Pancreas (tissue), 10 donors: ENCODE measurements at regions not wholly inside any gene's neighbourhood (a gene's known extent, or its start where the extent isn't known, plus 50 kb on each side); places are given as distances from the start of the nearest gene placed in this dataset.

Experiments
- ATAC-seq, 4 donors: fragments of 200-7000 bp; cut with Tn5 transposase; one replicate each; pipeline versions ENCODE4 v1.8.0 to v1.9.1; 2020; ENCODE audit warnings: mild to moderate bottlenecking in 4 of 4, moderate library complexity in 4 of 4
- DNase-seq, 6 donors: peaks; one replicate each; pipeline ENCODE4 v3.0.0-alpha.2; 2020
- FAIRE-seq: peaks from 2 replicates; lab custom pipeline; 2012; peaks lifted over from hg19 to GRCh38; lab: Jason Lieb, UNC
- H3K27ac ChIP-seq, 4 donors: fragments of 200-600 bp; sonication (generic); 1 replicate in 3 of 4; 2 replicates in 1 of 4; pipeline versions ENCODE4 v1.5.0 to v1.8.0; 2020
- H3K27me3 ChIP-seq, 4 donors: fragments of 200-600 bp; one replicate each; pipeline ENCODE4 v1.8.0; 2021
- H3K36me3 ChIP-seq, 3 donors: fragments of 200-600 bp; sonication (generic) in 1 of 3; one replicate each; pipeline versions ENCODE4 v1.5.0 to v1.8.0; 2020 to 2021
- H3K4me1 ChIP-seq, 3 donors: fragments of 200-600 bp; one replicate each; pipeline ENCODE4 v1.8.0; 2021
- H3K4me3 ChIP-seq, 4 donors: fragments of 200-600 bp; sonication (generic) in 2 of 4; one replicate each; pipeline versions ENCODE4 v1.5.0 to v1.8.0; 2020 to 2021
- H3K9me3 ChIP-seq, 4 donors: fragments of 200-600 bp; one replicate each; pipeline ENCODE4 v1.8.0; 2021
- WGBS, 2 donors: extraction: QIAGEN DNeasy Blood & Tissue Kit; methylation state at CpG; one replicate each; pipeline ENCODE4 v1.1.7; 2013; 5-methylcytosine and 5-hydroxymethylcytosine counted together
- intact Hi-C, 3 donors: fragments of 100-400 bp; cut with DNase I; formaldehyde crosslinking; loops; one replicate each; pipeline versions ENCODE4 v1.11.1 to v1.14.2; 2022
- TF ChIP-seq, protein P1 (sequence below), 4 donors: fragments of 200-600 bp; sonication (generic) in 3 of 4; IDR thresholded peaks; one replicate each; pipeline versions ENCODE4 v1.5.0 to v1.8.0; 2021; ENCODE audit warnings: antibody characterized with exemption in 4 of 4
- donor health status: healthy with polysubstance abuse.
- donor health status: DM: no; HTN: no; CAD: no; lungs with moderate emphysema.
- donor health status: DM: no; HTN: no; CAD: no.
- donor health status: control.
- donor health status: control.
- donor health status: Bipolar disorder and iron deficiency.
- donor health status: DM: yes; HTN: yes; CAD: no.
- donor health status: DM: no; HTN: no; CAD: no.
- donor health status: DM: no; HTN: no; CAD: no.
- donor health status: DM: yes; HTN: yes; CAD: no.

DNA sequence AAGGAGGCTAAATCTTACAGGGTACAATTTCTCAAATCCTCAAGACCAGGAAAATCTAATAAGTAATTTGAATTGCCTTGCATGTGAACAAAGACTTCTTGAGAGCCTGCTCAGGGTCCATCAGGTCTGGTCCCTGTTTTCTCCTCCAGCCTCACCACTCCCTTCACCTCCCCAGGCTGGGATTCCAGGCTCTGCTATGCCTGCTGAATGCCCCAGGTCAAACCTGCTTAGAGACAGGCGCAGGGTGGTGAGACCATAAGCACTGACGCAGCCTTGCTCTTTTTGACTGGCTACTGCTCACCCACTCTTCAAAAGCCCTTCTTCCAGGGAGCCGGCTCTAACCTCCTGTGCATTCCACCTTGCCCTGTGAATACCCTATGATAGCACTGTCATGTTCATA lies 356.4 kb upstream of the ACVR2A start:
- FAIRE-seq (no peak), ATAC-seq (no peak), DNase-seq (no peak)
- TF ChIP-seq, protein P1, sequence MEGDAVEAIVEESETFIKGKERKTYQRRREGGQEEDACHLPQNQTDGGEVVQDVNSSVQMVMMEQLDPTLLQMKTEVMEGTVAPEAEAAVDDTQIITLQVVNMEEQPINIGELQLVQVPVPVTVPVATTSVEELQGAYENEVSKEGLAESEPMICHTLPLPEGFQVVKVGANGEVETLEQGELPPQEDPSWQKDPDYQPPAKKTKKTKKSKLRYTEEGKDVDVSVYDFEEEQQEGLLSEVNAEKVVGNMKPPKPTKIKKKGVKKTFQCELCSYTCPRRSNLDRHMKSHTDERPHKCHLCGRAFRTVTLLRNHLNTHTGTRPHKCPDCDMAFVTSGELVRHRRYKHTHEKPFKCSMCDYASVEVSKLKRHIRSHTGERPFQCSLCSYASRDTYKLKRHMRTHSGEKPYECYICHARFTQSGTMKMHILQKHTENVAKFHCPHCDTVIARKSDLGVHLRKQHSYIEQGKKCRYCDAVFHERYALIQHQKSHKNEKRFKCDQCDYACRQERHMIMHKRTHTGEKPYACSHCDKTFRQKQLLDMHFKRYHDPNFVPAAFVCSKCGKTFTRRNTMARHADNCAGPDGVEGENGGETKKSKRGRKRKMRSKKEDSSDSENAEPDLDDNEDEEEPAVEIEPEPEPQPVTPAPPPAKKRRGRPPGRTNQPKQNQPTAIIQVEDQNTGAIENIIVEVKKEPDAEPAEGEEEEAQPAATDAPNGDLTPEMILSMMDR (IDR thresholded peaks at IDR 0.05), result no peak
- H3K4me1 ChIP-seq, result no peaks in the 10 kb centered on the region
- H3K4me3 ChIP-seq, result no peak overlapping the region
- no peak overlapping the region for H3K27ac ChIP-seq
- H3K9me3 ChIP-seq, result no peaks in the 10 kb centered on the region
- WGBS, 2 donors, result 96 to 100% methylated on average over 3 of the region's 3 CpGs
- intact Hi-C loops, result no loop called here
- no peaks in the 10 kb centered on the region for H3K36me3 ChIP-seq
- H3K27me3 ChIP-seq, result no peaks in the 10 kb centered on the region

DNA sequence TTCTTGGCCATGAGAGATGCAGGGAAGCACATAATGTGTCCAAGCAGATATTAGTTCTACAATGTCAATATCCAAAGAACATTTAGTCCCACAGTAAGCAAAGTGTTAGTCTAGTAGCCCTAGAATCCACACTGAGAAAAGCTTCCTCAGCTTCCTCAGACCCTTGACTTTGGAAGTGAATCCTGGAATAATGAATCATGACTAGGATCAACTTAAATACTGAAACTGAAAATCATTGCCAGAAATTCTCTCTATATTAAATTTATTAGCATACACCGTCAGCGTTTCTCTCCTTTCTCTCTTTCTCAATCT lies 356.9 kb upstream of the ACVR2A start:
- Histone ChIP-seq H3K27ac (no peak overlapping the region), H3K4me3 (no peak overlapping the region), H3K9me3 (no peaks in the 10 kb centered on the region), H3K36me3 (no peaks in the 10 kb centered on the region), H3K27me3 (no peaks in the 10 kb centered on the region), H3K4me1 (no peaks in the 10 kb centered on the region)
- FAIRE-seq, result no peak
- TF ChIP-seq, protein P1 (IDR thresholded peaks at IDR 0.05), result no peak
- intact Hi-C loops, result no loop called here
- no peak for ATAC-seq
- DNase-seq, result no peak
- WGBS, 2 donors, result 88 to 96% methylated on average over 2 of the region's 2 CpGs

DNA sequence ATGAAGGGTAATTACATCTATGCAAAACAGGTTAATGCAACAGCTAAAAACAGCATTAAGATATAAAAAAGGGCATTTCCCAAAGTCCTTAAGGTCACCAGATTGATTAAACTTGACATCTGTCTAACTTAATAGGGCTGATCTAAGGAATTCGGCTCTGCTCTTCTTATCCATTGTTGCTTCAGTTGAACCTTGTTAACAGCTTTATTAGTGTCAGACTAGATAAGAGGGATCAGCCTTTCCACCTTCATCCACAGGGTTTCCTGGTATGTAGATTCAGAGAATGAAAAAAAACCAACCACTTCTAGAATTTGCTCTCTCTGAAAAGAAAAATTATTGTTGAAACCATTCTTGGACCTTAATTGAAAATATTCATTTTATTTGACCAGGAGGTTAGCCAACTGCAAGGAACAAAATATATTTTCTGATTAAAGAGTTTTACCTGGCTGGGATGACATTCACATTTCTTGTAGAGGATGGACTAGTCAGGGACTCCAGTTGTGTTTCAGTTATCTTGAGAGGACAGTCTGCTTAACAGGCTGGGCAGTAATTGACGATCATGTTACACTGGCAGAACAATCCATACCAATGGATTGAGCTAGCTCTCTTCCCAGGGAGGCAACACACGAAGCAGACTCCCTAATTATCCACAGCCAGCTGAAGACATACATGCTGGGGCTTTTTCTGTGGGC lies 357.4 kb upstream of the ACVR2A start:
- WGBS, 2 donors, result 61 to 65% methylated on average over 3 of the region's 3 CpGs
- FAIRE-seq (no peak), ATAC-seq (no peak), DNase-seq (no peak)
- intact Hi-C loops, result no loop called here
- Histone ChIP-seq H3K4me1 (no peaks in the 10 kb centered on the region), H3K27me3 (no peaks in the 10 kb centered on the region), H3K36me3 (no peaks in the 10 kb centered on the region), H3K27ac (no peak overlapping the region), H3K9me3 (no peaks in the 10 kb centered on the region), H3K4me3 (no peak overlapping the region)
- TF ChIP-seq, protein P1 (IDR thresholded peaks at IDR 0.05), result no peak

DNA sequence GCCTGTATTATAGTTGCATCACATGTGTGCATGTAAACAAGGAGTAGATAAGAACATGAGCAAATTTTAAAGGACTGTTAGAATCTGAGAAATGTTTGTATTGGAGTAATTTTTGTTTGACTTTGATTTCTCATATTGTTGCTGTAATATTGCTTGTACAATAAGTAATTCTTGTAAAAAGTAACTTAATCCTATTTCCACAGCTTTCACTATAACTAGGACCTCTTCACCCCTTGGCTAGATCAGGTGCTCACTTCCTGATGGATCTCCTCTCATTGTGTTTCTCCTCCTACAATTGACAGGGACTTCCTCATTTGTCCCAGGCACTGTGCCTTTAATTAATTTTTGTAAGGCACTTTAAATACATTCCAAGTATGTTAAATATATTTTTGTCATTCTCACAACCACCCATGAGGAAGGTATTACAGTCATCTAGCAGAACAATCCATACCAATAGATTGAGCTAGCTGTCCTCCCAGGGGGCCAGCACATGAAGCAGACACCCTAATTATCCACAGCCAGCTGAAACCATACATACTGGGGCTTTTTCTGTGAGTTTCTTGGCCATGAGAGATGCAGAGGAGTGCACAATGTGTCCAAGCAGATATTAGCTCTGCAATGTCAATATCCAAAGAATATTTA lies 359.5 kb upstream of the ACVR2A start:
- Histone ChIP-seq H3K9me3 (no peaks in the 10 kb centered on the region), H3K27ac (no peak overlapping the region), H3K4me3 (no peak overlapping the region), H3K36me3 (no peaks in the 10 kb centered on the region), H3K27me3 (no peaks in the 10 kb centered on the region), H3K4me1 (no peaks in the 10 kb centered on the region)
- intact Hi-C loops, result no loop called here
- FAIRE-seq (no peak), DNase-seq (no peak), ATAC-seq (no peak)
- TF ChIP-seq, protein P1 (IDR thresholded peaks at IDR 0.05), result no peak

DNA sequence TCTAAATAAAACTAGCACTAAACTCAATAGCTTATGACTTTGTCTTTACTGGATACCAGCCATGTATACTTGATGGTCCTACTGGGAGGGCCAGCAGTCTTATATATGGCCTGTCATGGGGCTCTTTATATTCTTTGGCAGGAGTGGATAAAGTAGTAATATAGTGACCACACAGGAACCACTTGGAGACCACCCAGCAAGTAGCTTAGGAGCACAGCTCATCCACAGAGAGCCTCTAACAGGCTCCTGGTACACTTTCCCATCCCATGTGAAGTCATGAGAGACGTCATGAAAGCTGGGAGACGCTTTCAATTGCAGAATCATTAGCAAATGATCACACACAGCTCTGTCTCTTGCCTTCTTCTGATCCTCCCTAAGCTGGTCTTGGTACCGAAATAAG lies 360.9 kb upstream of the ACVR2A start:
- Histone ChIP-seq H3K4me1 (no peaks in the 10 kb centered on the region), H3K4me3 (no peak overlapping the region), H3K36me3 (no peaks in the 10 kb centered on the region), H3K27ac (no peak overlapping the region), H3K9me3 (no peaks in the 10 kb centered on the region), H3K27me3 (no peaks in the 10 kb centered on the region)
- no peak for ATAC-seq
- no peak for DNase-seq
- FAIRE-seq, result no peak
- intact Hi-C loops, result no loop called here
- TF ChIP-seq, protein P1 (IDR thresholded peaks at IDR 0.05), result no peak
- 63 to 81% methylated on average over 3 of the region's 3 CpGs for WGBS, 2 donors
